22Rv1 (cell line): ENCODE measurements at regions not wholly inside any gene's neighbourhood (a gene's known extent, or its start where the extent isn't known, plus 50 kb on each side); places are given as distances from the start of the nearest gene placed in this dataset.

Experiments
- CTCF ChIP-seq: fragments of 450-650 bp; IDR thresholded peaks from 2 replicates; pipeline ENCODE4 v1.5.1; 2017; ENCODE audit warnings: mild to moderate bottlenecking
- ZFX ChIP-seq: fragments of 450-650 bp; IDR thresholded peaks from 2 replicates; pipeline ENCODE4 v1.6.1; 2017; ENCODE audit warnings: antibody characterized with exemption, borderline replicate concordance

- no peak for TF ChIP-seq CTCF
- TF ChIP-seq ZFX: no peak
Measured at GRCh38 chr10:89978081-89978480, 276.7 kb downstream of the KIF20B start.
